Astrocyte (in vitro differentiated cells and primary cell): ENCODE measurements at regions not wholly inside any gene's neighbourhood (a gene's known extent, or its start where the extent isn't known, plus 50 kb on each side); places are given as distances from the start of the nearest gene placed in this dataset.
A peak's percentile ranks its signal among the peaks of the same experiment; 100 is the strongest.

Source experiments
- DNase-seq: peaks from one replicate; pipeline ENCODE4 v3.0.0-alpha.2; 2010; ENCODE audit warnings: low read depth
- FAIRE-seq: peaks from 2 replicates; lab custom pipeline; 2011; peaks lifted over from hg19 to GRCh38; lab: Jason Lieb, UNC
- H2AFZ ChIP-seq: 2 replicates; pipeline ENCODE4 v1.6.0; 2012; ENCODE audit warnings: low read depth, low read length, inconsistent platforms
- H3K27ac ChIP-seq: 2 replicates; pipeline ENCODE4 v1.5.1; 2011; ENCODE audit warnings: low read depth, low read length, inconsistent platforms
- H3K27me3 ChIP-seq: 2 replicates; pipeline ENCODE4 v1.6.0; 2011; ENCODE audit warnings: low read length, inconsistent platforms; ENCODE audit not compliant: insufficient read depth
- H3K36me3 ChIP-seq: 2 replicates; pipeline ENCODE4 v1.5.1; 2011; ENCODE audit warnings: low read length, inconsistent platforms; ENCODE audit not compliant: insufficient read depth
- H3K4me1 ChIP-seq: 2 replicates; pipeline ENCODE4 v1.5.1; 2011; ENCODE audit warnings: low read length, inconsistent platforms; ENCODE audit not compliant: insufficient read depth
- H3K4me2 ChIP-seq: 2 replicates; pipeline ENCODE4 v1.6.0; 2012; ENCODE audit warnings: low read length, inconsistent platforms
- H3K4me3 ChIP-seq: 2 replicates; pipeline ENCODE4 v1.5.1; 2011; ENCODE audit warnings: low read depth, mild to moderate bottlenecking, low read length, inconsistent platforms; ENCODE audit not compliant: insufficient read depth
- H3K79me2 ChIP-seq: 2 replicates; pipeline ENCODE4 v1.6.0; 2012; ENCODE audit warnings: mild to moderate bottlenecking, low read length, inconsistent platforms; ENCODE audit not compliant: insufficient read depth
- H3K9ac ChIP-seq: 2 replicates; pipeline ENCODE4 v1.6.0; 2012; ENCODE audit warnings: mild to moderate bottlenecking, low read length, inconsistent platforms
- H3K9me3 ChIP-seq: 2 replicates; pipeline ENCODE4 v1.5.1; 2012; ENCODE audit warnings: low read depth, mild to moderate bottlenecking, low read length, inconsistent platforms; ENCODE audit not compliant: insufficient read depth
- H4K20me1 ChIP-seq: 2 replicates; pipeline ENCODE4 v1.6.0; 2012; ENCODE audit warnings: low read length, inconsistent platforms; ENCODE audit not compliant: insufficient read depth
- H3K27ac Mint-ChIP-seq: one replicate; pipeline ENCODE4 v1.8.0; 2021; ENCODE audit warnings: mild to moderate bottlenecking, mixed read lengths; ENCODE audit not compliant: unreplicated experiment
- H3K27me3 Mint-ChIP-seq: one replicate; pipeline ENCODE4 v1.8.0; 2021; ENCODE audit warnings: low read depth, mixed read lengths; ENCODE audit not compliant: unreplicated experiment
- H3K36me3 Mint-ChIP-seq: one replicate; pipeline ENCODE4 v1.8.0; 2021; ENCODE audit warnings: low read depth, mixed read lengths; ENCODE audit not compliant: unreplicated experiment
- H3K4me1 Mint-ChIP-seq: one replicate; pipeline ENCODE4 v1.8.0; 2021; ENCODE audit warnings: low read depth, mixed read lengths; ENCODE audit not compliant: unreplicated experiment
- H3K4me3 Mint-ChIP-seq: one replicate; pipeline ENCODE4 v1.8.0; 2021; ENCODE audit warnings: mild to moderate bottlenecking, moderate library complexity, mixed read lengths; ENCODE audit not compliant: unreplicated experiment
- H3K9me3 Mint-ChIP-seq: one replicate; pipeline ENCODE4 v1.8.0; 2021; ENCODE audit warnings: mild to moderate bottlenecking, mixed read lengths; ENCODE audit not compliant: unreplicated experiment
- EZH2 ChIP-seq: IDR thresholded peaks from 2 replicates; pipeline ENCODE4 v1.6.1; 2012; ENCODE audit warnings: mild to moderate bottlenecking, low read length, inconsistent platforms; ENCODE audit not compliant: insufficient read depth
- TF ChIP-seq, protein P1 (sequence below): IDR thresholded peaks from 2 replicates; pipeline ENCODE4 v1.5.1; 2011; ENCODE audit warnings: low read depth, mild to moderate bottlenecking, inconsistent platforms, low read length, moderate library complexity; ENCODE audit not compliant: insufficient read depth

- Histone ChIP-seq H3K79me2 (no peaks in the 10 kb centered on the region), H3K27me3 (no peaks in the 10 kb centered on the region), H3K4me3 (no peak overlapping the region), H2AFZ (no peak overlapping the region), H3K4me2 (peak overlapping the region; percentile 64), H3K9ac (peak overlapping the region; percentile 81), H3K27ac (peak overlapping the region; percentile 97), H4K20me1 (no peaks in the 10 kb centered on the region), H3K36me3 (no peaks in the 10 kb centered on the region), H3K4me1 (peaks cover 45% of the 10 kb centered on the region), H3K9me3 (no peaks in the 10 kb centered on the region)
- H3K4me3 Mint-ChIP-seq, result peak overlapping the region; percentile 60
- TF ChIP-seq, protein P1, sequence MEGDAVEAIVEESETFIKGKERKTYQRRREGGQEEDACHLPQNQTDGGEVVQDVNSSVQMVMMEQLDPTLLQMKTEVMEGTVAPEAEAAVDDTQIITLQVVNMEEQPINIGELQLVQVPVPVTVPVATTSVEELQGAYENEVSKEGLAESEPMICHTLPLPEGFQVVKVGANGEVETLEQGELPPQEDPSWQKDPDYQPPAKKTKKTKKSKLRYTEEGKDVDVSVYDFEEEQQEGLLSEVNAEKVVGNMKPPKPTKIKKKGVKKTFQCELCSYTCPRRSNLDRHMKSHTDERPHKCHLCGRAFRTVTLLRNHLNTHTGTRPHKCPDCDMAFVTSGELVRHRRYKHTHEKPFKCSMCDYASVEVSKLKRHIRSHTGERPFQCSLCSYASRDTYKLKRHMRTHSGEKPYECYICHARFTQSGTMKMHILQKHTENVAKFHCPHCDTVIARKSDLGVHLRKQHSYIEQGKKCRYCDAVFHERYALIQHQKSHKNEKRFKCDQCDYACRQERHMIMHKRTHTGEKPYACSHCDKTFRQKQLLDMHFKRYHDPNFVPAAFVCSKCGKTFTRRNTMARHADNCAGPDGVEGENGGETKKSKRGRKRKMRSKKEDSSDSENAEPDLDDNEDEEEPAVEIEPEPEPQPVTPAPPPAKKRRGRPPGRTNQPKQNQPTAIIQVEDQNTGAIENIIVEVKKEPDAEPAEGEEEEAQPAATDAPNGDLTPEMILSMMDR, result no peak
- no peak for TF ChIP-seq EZH2
- FAIRE-seq, result peak; percentile 96
- H3K36me3 Mint-ChIP-seq, result no peaks in the 10 kb centered on the region
- no peaks in the 10 kb centered on the region for H3K27me3 Mint-ChIP-seq
- H3K9me3 Mint-ChIP-seq, result peaks cover 7% of the 10 kb centered on the region
- H3K4me1 Mint-ChIP-seq, result peaks cover 44% of the 10 kb centered on the region
- H3K27ac Mint-ChIP-seq, result peak overlapping the region; percentile 91
- peak; percentile 98 for DNase-seq
Observed at GRCh38 chr2:215773728-215774127, 239.6 kb downstream of the MREG start.

GRCh38 chr2:215772634-215773563, 240.5 kb downstream of the MREG start:
- Mint-ChIP-seq H3K27ac (peak overlapping the region; percentile 70), H3K4me3 (no peak overlapping the region), H3K4me1 (peaks cover 44% of the 10 kb centered on the region), H3K27me3 (no peaks in the 10 kb centered on the region), H3K36me3 (peaks cover 2% of the 10 kb centered on the region), H3K9me3 (peaks cover 14% of the 10 kb centered on the region)
- Histone ChIP-seq H3K27ac (peak overlapping the region; percentile 97), H3K79me2 (no peaks in the 10 kb centered on the region), H3K9ac (peak overlapping the region; percentile 81), H3K4me2 (peak overlapping the region; percentile 64), H3K4me3 (peak overlapping the region; percentile 15), H3K4me1 (peaks cover 45% of the 10 kb centered on the region), H2AFZ (no peak overlapping the region), H3K27me3 (no peaks in the 10 kb centered on the region), H3K9me3 (no peaks in the 10 kb centered on the region), H3K36me3 (no peaks in the 10 kb centered on the region), H4K20me1 (no peaks in the 10 kb centered on the region)
- DNase-seq (no peak), FAIRE-seq (peak; percentile 65)
- TF ChIP-seq EZH2, result no peak
- TF ChIP-seq, protein P1, result no peak
